ENCODE measurements at regions not wholly inside any gene's neighbourhood (a gene's known extent, or its start where the extent isn't known, plus 50 kb on each side); places are given as distances from the start of the nearest gene placed in this dataset.

DNA sequence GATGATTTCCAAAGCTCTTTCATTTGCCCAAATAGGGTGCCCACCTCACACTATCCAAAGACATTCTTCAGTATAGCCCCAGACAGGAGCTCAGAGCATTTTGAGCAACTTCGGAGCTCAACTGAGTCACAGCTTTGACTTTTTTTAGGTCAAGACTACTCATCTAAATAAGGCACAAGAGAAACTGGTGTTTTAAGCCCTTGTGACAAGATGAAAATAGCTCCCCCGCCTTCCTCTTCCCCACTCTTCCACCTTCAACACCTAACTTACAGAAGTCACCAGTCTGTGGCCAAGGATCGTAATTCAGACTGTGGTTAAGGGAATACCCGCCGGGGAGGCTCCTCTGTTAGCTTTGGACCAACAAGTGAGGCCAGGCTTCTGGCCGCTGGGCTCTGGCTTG is 60.4 kb upstream of the CA12 start:
- no peaks in the 10 kb centered on the region for H3K36me3 ChIP-seq
- WGBS, 5 donors, result 82 to 90% (median 88%) methylated on average over 6 of the region's 6 CpGs
- H3K4me3 ChIP-seq, result no peak overlapping the region
- H3K27me3 ChIP-seq, result no peaks in the 10 kb centered on the region
- intact Hi-C loops (cut with DNase I; ENCODE audit: low total_unique reads), result no loop called here
- no peaks in the 10 kb centered on the region for H3K9me3 ChIP-seq
- TF ChIP-seq POLR2AphosphoS5 (IDR thresholded peaks at IDR 0.05) (no peak), EP300 (IDR thresholded peaks at IDR 0.05) (no peak), CTCF (IDR thresholded peaks at IDR 0.05) (no peak), POLR2A (IDR thresholded peaks at IDR 0.05) (no peak)
- peaks cover 3 to 7% (median 5%) of the 10 kb centered on the region in 4 donors for H3K4me1 ChIP-seq
- DNase-seq, result no peak
- no peak overlapping the region for H3K27ac ChIP-seq

DNA sequence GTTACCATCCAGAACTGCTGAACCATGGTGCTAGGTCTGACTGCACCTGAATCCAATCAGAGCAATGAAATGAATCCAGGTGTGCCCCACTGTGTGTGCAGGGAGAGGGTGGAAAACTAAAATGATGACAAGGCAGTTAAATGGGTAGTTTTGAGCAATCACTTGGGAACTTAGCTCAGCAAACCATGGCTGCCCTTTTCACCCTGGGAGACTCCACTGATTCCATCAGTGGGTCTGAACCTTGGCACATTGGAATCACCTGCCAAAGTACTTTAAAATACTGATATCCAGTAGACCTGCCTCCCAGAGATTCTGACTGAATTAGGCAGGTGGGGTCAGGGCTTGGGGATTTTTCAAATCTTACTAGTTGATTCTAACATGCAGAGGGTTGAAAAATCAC is 59.8 kb upstream of the USP3 start:
- Histone ChIP-seq H3K9me3 (no peaks in the 10 kb centered on the region), H3K4me3 (no peak overlapping the region), H3K4me1 (peaks cover 0 to 14% (median 1%) of the 10 kb centered on the region in 4 donors), H3K27me3 (no peaks in the 10 kb centered on the region), H3K36me3 (no peaks in the 10 kb centered on the region), H3K27ac (no peak overlapping the region)
- DNase-seq, result no peak
- TF ChIP-seq POLR2AphosphoS5 (IDR thresholded peaks at IDR 0.05), result no peak
- no peak for TF ChIP-seq POLR2A (IDR thresholded peaks at IDR 0.05)
- no peak for TF ChIP-seq CTCF (IDR thresholded peaks at IDR 0.05)
- TF ChIP-seq EP300 (IDR thresholded peaks at IDR 0.05), result no peak
- intact Hi-C loops (cut with DNase I; ENCODE audit: low total_unique reads), result no loop called here

DNA sequence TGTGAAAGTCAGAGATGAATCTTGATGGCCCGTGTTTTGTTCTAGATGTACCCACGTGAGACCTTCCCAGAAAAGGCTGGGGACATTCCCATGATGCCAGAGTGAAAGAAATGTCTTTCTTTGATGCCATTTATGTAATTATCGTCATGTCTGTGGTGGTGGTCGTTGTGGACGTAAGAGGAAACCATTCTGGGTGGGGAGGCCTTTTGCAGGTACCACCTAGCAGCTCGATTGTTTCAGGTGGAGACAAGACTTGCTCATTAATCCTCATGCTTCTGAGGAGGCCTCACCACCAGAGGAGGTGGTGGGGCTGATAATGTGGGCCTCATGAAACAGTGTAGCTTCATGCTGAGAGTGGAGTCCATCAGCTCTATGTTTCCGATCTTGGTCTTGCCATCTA is 58.1 kb upstream of the USP3 start:
- no peak for TF ChIP-seq CTCF (IDR thresholded peaks at IDR 0.05)
- TF ChIP-seq EP300 (IDR thresholded peaks at IDR 0.05), result no peak
- TF ChIP-seq POLR2A (IDR thresholded peaks at IDR 0.05), result no peak
- no peak for TF ChIP-seq POLR2AphosphoS5 (IDR thresholded peaks at IDR 0.05)
- Histone ChIP-seq H3K9me3 (no peaks in the 10 kb centered on the region), H3K4me1 (peaks cover 0 to 21% (median 7%) of the 10 kb centered on the region in 4 donors), H3K27ac (no peak overlapping the region), H3K27me3 (no peaks in the 10 kb centered on the region), H3K36me3 (no peaks in the 10 kb centered on the region), H3K4me3 (no peak overlapping the region)
- intact Hi-C loops (cut with DNase I; ENCODE audit: low total_unique reads), result no loop called here
- WGBS, 5 donors, result 72 to 79% (median 77%) methylated on average over 7 of the region's 7 CpGs
- no peak for DNase-seq

DNA sequence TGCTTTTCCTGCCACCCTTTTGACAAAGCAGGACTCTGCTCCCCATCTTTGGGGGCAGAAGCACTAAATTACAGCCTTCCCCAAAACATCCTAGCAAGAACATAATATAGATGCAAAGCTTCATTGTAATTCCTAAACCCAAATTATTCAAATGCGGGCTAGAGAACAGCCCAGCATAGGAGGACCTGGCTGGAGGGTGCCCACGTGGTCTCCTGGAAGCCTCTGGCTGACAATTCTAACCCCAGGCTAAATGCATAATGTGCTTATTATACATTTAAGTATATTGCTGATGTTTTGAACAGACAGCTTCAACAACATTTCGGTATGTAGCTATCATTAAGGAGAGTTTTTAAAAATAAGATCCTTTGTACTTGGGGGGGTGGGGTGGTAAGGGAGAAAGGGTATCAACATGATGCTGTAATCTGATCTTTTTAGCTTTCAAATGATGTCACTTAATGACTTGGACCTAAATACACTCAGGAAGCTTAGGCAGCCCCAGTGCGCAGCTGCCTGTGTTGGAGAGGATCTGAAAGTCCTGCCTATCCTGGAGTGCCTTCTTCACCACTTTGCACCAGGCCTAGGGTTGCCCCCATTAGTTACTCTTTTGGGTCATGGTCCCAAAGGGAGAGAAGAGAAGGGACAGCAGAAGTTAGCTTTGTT is 57.2 kb upstream of the USP3 start:
- 87 to 93% (median 92%) methylated on average over 4 of the region's 4 CpGs for WGBS, 5 donors
- Histone ChIP-seq H3K27me3 (no peaks in the 10 kb centered on the region), H3K4me3 (no peak overlapping the region), H3K27ac (no peak overlapping the region), H3K4me1 (peaks cover 0 to 21% (median 7%) of the 10 kb centered on the region in 4 donors), H3K36me3 (no peaks in the 10 kb centered on the region), H3K9me3 (no peaks in the 10 kb centered on the region)
- TF ChIP-seq EP300 (IDR thresholded peaks at IDR 0.05), result no peak
- no peak for TF ChIP-seq POLR2AphosphoS5 (IDR thresholded peaks at IDR 0.05)
- no peak for TF ChIP-seq CTCF (IDR thresholded peaks at IDR 0.05)
- no peak for TF ChIP-seq POLR2A (IDR thresholded peaks at IDR 0.05)
- no peak for DNase-seq
- intact Hi-C loops (cut with DNase I; ENCODE audit: low total_unique reads), result no loop called here

All from stomach (tissue), 8 donors.